Fibroblast of upper back skin (primary cell): ENCODE measurements at regions not wholly inside any gene's neighbourhood (a gene's known extent, or its start where the extent isn't known, plus 50 kb on each side); places are given as distances from the start of the nearest gene placed in this dataset.
A peak's percentile ranks its signal among the peaks of the same experiment; 100 is the strongest.
"Not testable (repeated sequence)": the region's sequence is repeated elsewhere in the genome, so short reads cannot be mapped to it uniquely, and the experiment has no call there.

Source experiments
- DNase-seq: peaks from one replicate; pipeline ENCODE4 v3.0.0-alpha.2; 2013

DNA sequence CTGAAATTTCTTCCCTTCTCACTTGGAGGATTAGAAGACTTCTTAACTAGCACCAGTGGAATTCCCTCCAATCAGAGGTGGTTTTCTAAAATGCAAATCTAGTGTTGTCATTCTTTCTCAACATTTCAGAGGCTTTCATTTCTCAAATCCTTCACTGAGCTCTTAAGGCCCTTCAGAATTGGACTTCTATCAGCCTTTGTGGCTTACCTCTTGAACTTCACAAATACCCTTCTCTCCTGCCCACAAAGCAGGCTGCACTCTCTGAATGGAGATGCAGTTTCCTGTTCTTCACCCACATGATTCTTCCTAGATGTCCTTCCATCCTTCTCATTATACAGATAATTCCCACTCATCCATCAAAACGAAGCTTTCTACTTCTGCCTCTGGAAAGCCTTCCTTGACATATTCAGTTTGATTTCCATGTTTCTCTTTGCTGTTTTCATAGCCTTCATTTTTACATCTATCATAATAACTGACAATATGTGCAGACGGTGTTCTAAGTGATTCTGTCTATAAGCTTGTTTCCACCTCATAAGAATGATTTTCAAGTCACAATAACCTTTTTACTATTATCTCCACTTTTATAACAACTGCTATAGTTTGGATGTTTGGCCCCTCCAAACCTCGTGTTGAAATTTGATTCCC lies 123.1 kb upstream of the GPR12 start:
- DNase-seq = no peak

DNA sequence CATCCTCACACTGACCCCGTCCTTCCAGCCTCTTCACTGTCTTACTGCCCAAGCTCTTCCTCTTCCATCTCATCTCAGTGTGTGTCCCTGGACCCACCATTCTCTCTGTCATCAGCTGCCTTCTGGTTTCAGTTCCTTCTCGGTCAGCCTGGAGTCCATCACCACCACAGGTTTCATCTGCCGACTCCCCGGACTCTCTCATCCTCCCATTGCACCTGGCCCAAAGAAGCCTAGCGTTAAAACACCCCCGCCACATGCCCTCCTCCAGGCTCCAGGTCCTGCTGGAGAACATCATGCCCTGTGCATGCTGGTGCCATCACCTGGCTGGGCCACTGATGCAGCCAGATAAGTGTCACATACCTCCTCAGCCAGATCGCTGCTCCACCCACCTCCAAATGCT lies 122.1 kb upstream of the GPR12 start:
- no peak for DNase-seq

DNA sequence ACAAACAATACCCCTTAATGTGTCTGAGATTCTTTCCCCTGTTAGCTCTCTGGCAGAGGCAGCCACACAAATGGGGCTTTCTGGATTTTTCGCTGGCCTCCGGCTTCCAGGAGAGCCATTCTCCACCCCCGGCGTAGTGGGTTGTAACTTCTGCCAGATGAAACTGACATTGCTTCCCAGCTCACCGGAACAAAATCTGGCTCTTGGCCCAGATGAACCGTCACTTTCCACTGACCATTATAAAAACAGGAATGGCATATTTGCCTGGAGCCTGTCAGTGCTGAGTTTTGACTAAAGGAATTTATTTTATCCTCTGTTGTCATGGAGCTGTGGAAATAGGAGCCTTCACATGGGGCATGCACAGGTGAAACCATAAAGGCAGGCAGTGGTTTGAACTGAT lies 120.6 kb upstream of the GPR12 start:
- DNase-seq = peak; percentile 15

DNA sequence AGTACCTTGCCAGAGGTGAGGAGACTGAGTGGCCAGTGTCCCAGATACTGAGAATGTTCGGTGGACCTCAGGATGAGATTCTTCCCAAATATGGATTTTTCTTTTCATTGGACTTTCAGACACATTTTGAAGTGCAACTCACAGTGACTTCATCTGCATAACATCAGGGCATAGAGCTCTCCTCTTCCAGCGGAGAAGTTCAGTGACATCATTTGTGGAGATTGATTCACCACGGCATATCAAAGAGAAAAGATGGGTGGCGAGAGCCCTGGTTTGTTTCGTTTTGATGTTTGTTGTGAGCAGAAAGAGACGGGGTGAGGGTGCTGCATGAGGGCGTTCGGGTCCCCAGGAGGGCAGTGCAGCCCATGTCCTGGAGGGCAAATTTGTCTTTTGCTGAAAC lies 120.1 kb upstream of the GPR12 start:
- no peak for DNase-seq

DNA sequence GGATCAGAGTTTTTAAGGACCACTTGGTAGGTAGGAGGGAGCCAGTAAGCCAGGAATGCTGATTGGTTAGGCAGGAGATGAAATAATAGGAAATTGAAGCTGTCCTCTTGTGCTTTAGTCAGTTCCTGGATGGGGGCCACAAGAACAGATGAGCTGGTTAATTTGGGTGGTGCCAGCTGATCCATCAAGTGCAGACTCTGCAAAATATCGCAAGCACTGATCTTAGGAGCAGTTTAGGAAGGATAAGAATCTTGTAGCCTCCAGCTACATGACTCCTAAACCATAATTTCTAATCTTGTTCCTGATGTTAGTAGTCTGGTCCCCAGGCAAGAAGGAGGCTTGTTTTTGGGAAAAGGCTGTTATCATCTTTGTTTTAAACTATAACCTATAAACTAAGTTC lies 117.9 kb upstream of the GPR12 start:
- DNase-seq = no peak

DNA sequence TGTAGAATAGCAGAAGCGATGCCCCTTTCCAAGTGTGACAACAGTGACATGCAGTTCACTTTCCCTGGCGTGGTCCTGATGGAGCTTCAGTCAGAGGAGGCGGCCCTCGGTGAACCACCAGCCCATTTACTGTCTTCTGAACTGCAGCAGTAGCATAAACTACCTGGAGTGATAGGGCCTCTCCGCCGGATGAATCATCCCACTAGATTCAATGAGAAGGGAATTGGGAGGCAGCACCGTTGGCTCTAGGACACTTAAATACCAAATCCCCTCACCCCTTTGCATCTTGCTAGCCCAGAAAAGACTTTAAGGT lies 112.8 kb upstream of the GPR12 start:
- no peak for DNase-seq

DNA sequence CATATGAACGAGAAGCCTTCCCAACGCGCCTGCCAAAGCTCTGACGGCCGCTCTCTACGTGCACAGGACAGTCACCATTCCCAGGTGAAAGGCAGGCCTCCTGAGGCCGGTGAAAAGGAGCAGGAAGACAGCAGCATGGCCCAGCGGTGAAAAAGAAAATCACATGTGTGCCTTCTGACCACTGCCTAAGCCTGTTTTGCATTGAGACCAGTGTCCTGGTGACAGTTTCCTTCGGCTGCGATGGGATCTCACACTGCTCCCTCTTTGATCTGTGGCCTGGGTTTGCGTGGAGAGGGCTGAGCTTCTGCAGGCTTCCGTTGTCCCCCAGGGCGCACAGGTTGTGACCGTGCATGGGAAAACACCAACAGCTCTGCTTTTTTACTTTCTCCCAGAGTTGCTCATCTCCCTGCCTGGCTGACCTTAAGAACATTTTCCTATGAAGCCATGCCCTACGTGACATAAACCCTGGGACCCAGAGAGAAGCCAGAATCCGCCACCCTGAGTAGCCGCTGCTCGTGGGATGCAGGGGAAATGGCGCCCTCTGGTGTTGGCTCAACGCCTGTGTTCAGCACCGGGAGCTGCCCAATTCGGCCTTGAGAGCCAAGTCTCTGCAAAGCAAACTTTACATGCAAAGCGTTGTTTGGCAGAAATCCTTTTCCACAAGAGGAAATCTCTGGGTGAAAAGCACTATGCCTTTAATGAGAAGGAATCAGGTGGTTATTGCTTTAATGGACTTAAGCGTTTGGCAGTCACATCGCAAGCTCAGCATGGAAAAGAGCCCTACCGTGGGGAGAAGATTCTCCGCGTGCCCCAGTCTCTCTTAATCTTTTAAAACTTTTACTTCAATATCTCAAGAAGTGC lies 112.2 kb upstream of the GPR12 start:
- DNase-seq = peak; percentile 7

DNA sequence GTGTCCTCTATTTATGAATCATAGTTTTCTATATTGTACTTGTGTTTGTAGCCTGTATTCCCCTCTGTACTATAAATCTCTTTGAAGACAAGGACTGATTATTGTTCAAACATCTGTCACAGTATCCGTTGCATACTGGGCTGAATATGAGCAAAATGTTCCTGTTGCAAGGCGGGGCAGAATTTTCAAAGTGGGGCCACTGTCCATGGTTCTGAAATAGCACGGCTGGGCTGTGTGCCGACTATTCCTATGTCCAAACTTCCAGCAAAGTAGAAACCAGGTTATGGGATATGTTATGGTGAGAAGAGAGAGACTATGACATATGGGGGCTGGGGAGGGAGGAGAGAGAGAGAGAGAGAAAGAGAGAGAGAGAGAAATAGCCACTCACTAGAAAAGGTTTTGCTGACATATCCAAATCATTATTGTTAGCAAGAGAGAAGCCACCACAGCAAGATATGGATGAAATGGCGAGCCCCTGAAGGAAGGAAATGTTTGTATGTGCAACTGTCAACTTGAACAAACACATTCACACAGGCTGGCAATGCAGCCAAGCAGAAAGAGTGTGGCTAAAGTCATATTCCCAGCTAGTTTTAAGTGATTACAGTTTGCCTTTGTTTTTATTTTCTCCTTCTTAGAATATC lies 107.0 kb upstream of the GPR12 start:
- peak; percentile 18 for DNase-seq

DNA sequence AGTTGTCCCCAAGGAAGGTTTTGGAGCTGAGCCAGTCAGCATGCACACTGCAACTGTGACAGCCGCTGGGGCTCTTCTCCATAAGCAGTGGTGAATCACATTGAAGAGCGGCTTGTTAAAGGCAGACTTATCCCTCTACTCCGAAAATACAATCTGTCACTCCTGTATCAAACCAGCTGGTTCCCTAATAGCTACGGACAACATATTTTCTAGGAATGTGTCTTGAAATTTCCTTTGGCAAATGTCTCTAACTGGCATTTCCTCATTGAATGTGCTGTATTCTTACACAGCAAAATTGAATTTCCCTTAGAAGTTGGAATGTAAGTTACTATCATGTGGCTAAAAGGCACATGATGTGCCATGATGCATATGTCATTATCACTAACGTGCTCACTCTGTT lies 104.0 kb upstream of the GPR12 start:
- no peak for DNase-seq

DNA sequence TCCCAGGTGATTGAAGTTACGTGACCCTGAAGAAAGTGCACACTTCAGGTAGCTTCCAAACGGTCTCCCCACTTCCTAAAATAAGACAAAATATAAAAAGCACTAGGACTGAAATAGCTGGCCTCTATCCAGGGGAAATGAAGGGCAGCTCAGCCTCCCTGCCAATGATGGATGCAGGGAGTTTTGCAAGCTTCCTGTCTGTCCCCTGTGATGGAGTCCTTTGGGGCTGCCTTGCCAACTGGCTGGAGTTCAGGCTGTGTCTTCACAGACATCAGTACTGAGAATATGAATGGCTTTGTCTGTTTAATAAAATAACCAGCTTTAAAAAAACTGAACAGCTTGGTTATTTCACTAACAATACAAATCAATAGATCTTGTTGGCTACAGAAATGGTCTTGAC lies 101.4 kb upstream of the GPR12 start:
- DNase-seq = no peak

DNA sequence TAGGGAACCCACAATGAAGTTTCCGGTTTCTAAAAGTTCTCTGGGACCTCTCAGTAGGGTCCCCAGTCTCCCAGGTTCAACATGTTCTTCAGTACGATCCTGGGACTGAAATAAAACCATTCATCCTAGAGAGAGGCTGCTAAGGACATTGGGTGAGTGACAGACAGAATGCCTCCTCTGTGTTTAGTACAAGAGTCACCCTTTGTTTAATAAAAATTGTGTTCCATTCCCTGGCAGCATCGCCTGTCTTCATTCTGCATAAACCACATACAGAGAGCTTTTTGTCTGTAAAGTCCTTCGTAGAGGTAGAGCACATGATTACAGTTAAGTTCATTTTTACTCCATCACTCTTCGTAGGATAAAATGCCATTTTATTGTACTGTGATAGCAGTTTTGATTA lies 95.3 kb upstream of the GPR12 start:
- DNase-seq = no peak

DNA sequence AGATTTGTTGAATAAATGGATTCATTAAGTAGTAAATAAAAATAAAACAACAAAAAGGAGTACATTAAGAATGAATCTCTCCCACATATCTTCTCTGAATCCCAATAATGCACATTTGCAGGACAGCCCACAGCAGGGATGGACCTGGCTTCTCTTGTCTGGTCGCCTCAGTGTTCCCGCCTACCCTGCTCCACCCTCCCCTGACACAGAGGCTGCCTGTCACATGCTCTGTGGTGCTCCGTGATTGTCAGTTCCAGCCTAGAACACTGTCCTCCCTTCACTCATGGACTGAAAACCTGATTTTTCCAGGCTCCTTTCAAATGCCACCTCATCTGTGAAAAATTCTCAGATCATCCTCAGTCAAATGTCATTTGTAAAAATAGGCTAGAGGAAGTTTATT lies 94.5 kb upstream of the GPR12 start:
- DNase-seq = no peak

DNA sequence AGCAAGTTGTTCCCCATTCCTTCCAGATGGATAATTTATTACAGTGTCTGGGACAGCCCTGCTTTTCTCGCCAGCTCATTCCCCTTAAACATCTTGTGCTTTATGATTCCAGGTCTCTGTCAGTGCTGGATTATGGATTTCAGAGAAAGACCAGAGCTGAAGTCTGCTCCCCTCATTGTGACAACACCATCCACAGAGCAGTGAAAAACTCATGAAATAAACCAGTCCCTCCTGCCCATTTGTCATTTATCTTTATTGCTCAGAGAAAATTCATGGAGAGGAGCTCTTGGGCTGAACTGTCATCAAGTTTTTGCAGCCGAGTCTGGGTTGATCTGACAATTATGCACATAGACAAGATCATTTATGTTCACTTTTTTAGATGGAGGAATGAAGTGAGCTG lies 92.7 kb upstream of the GPR12 start:
- no peak for DNase-seq

DNA sequence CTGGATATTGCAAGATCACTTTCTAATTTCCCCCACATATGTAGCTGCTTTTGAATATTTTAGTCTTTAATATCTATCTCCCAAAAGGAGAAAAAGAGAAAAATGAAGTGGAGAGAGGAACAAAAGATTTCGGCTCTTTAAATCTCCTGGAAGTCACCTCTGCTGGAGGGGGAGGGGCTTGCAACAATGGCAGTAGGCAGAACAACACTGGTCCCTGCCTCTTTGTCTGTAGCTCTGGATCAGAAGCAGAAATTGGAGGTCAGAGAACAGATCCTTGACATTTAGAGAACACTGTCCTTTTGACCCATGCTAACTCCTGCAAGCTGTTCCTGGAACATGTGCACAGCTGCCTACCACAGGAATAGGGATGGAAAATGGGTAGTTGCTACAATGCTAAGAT lies 86.7 kb upstream of the GPR12 start:
- DNase-seq = no peak

DNA sequence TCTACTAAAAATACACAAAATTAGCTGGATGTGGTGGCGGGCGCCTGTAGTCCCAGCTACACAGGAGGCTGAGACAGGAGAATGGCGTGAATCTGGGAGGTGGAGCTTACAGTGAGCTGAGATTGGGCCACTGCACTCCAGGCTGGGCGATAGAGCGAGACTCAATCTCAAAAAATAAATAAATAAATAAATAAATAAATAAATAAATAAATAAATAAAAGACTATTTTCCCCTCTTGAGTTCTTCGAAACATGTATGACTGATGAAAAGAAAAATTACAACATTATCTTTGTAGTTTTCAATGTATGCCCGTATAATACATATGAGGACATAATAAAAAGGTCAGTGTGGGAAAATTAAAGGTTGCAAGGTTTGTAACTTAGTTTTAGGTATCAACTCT lies 84.5 kb upstream of the GPR12 start:
- not testable (repeated sequence) for DNase-seq

DNA sequence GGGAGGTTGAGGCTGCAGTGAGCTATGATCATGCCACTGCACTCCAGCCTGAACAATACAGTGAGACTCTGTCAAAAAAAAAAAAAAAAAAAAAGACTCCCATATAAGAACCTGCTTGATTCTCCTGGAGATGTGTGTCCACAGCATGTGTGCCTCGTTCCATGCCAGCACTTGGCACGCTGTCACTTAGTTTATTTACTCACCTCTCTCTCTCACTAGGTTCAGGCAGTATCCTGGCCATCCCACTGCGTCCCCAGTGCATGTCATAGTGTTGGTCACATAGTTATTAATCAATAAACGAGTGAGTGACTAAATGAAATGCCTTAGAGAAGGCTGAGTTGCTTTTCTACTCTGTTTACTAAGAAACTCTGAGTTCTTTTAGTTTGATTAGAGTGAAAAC lies 79.1 kb upstream of the GPR12 start:
- DNase-seq = no peak

DNA sequence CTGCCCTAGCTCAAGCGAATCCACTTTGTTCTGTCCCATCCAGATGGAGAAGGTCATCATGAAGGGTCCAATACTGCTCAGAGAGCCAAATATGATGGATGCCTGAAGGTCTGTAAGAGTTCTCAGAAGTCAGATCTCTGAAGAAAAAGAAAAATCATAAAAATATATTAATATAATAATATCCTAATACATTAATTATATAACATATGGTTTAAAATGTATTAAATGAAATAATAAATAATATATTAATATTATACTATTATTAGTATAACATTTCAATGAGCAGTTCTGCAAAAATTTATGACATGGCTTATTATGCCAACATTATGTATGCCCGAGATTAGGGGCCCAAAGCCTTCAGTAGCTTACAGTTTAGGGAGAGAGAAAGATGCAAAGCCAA lies 78.2 kb upstream of the GPR12 start:
- DNase-seq = no peak

DNA sequence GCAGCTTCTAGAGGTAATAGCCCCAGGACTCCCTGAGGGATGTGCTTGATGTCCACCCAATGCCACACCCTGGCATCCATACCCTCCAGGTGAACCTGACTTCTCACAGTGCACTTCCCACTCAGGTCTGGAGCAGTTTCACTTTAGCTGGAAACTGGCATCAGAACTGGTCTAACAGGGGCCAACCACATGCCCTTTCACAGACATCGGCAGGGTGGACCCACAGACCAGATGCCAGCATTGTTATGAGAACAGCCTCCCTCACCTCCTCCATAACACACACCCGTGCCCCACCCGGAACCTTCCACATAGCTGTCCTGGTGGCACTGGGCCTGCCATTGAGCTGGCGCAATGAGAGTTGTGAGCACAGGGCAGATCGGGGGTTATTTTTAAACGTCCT lies 77.4 kb upstream of the GPR12 start:
- DNase-seq = no peak

DNA sequence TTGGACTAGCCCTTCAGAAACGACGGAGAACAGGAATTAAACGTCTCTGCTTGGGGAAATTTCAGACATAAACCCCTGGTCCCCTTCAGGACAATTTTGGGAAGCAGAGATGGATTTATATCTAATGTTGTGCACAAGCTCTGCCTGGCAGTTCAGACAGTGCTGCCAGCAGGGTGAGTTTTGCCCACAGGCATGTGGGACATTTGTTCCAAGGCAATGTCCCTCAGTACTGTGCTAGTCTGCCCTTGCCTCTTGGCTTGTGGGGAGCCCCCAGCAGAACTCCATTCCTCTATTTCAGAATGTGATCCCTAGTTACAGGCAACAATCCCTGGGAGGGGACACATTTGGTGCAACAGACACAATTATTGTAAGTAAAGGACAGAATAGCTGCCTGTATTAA lies 76.5 kb upstream of the GPR12 start:
- no peak for DNase-seq

DNA sequence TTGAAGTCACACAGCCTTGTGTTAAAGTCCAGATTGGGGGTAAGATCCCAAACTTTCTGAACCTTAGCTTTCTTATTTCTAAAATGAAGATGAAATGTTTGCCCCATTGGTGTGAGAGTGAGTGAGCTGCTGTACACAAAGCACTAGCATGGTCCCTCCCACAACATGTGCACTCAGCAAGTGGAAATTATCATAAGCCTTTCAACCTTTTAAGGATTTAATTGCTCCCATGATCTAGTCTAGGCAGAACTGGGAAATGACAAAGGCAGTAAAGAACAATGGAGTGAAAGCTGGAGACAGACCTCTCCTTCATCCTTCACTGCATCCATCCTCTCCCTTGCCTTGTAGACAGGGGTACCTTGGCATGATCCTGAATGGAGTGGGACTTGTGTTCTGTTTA lies 76.0 kb upstream of the GPR12 start:
- no peak for DNase-seq

DNA sequence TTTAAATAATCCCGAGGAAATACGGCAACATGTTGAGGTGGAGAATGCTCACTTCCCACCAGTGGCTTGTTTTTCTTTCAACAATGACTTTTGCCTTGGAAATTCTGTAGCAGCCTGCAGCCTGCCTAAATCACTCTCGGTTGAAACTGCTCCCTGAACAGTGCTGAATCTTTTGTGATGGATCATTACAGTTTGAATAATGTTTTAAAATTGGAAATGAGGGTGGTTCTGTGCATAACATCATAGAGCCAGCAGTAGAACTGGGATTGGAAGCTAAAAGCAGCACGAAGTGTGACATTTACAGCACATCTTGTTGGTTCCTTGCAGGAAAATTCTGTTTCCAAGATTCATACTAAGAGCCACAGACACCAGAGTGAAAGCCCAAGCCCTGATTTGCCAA lies 74.1 kb upstream of the GPR12 start:
- DNase-seq = no peak

DNA sequence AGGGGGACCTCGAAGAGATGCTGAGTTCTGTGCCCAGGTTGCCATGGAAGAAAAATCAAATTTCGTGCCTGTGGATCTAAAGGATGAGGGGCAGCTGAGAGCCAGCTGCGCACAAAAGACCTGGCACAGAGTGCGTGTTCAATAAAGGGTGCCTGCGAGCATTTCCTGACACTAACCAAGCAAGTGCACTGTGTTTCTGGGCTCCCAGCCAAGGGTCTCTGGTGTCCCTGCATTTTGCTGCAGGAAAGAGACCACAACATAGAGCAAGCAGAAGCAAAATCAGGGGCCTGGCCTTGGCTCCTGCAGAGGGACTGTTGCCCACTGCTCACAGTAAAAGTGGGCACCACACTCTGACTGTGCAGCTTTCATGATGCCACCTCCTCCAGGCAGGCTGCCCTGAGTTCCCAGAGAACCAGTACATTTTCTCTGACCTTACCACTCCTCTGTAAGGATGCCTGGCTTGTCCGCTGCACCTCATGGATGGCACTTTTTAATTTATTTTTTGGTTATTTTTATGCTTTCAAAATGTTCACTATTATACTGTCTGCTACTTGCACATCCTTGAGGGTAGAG lies 70.8 kb upstream of the GPR12 start:
- DNase-seq = no peak

DNA sequence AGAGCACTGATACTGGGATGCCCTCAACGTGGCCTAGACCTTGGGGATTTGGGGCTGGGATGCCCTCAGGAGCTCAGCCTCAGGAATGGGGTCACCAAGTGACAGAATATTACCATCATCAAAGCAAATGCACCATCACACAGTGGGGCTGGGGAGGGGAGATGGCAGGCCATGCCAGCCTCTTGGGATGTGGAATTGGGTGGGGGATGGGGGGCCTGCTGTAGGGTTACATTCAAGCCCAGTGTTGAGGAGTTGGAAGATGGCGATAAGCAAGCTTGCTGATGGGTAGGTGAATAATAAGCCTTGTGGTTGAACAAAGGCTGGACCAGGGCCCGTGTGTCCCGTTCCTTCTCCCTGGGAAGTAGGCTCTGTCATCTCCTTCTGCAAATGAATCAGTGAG lies 69.1 kb upstream of the GPR12 start:
- no peak for DNase-seq

DNA sequence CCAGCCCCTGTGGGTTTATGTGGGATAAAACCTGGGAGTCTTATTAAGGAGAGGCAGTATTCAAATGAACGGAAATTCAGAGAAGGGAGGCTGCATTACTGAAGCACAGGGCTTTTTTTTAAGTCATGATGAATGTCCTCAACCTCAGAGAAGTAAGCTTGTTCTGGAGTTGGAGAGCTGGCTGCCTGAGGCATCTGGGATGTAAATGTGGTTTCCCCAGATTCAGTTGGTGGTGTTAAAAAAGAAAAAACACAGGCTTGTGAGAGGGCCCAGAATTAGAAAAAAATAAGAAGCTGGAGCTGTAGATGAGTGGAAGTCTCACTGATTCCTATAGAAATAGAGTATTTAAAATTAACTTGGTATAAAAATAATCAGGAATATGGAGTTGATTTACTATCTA lies 64.0 kb upstream of the GPR12 start:
- DNase-seq = no peak
